Stimulated activated CD4-positive, alpha-beta T cell treated with anti-CD3 and anti-CD28 coated beads, Interleukin-4, amount 100 ng/mL, for 24 hours (primary cell): ENCODE measurements at regions not wholly inside any gene's neighbourhood (a gene's known extent, or its start where the extent isn't known, plus 50 kb on each side); places are given as distances from the start of the nearest gene placed in this dataset.

Source experiments
- DNase-seq: peaks from one replicate; pipeline ENCODE4 v3.0.0-alpha.2; 2020

GRCh38 chr2:58968885-58969284 is 727.8 kb upstream of the FANCL start:
- DNase-seq: no peak

GRCh38 chr2:58967736-58968135 is 726.6 kb upstream of the FANCL start:
- DNase-seq: no peak

DNA sequence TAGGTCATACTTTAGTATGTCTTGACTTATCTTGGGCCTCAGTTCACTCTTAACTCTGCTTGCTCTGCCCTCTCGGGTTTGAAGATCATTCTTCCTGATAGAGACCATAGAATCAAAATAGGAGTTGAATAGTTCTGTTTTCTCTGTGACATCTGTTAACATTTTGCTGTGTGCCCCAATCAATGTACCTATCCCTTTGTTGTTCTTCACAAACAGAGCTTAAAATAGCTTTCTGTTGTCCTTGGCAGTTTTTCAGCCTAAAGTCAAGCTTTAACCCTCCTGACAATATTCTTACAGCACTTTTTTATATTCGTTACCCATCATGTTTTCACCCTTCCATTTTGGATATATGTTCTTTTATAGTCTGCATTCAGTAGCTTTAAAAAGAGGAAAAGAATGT is 724.5 kb upstream of the FANCL start:
- no peak for DNase-seq

DNA sequence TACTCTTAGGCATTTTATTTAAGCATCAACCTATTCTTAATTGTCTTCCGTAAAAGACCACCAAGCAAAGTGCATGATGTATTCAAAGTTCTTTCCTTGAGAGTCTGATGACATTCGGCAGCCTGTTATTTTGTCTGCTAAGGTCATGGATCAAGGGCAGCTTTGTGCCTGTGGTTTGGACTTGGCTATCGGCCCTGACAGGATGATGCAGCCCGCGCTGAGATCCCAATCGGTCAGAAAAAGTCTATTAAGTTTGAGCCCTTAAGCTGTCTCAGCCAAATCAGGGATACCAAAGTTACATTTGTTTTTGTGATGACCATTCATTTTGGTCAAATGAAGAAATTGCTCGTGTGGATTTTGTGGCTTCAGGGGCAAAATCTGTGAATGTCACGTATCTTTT is 718.9 kb upstream of the FANCL start:
- DNase-seq: no peak

- no peak for DNase-seq
Observed at GRCh38 chr2:58957188-58957840, 716.2 kb upstream of the FANCL start.

DNA sequence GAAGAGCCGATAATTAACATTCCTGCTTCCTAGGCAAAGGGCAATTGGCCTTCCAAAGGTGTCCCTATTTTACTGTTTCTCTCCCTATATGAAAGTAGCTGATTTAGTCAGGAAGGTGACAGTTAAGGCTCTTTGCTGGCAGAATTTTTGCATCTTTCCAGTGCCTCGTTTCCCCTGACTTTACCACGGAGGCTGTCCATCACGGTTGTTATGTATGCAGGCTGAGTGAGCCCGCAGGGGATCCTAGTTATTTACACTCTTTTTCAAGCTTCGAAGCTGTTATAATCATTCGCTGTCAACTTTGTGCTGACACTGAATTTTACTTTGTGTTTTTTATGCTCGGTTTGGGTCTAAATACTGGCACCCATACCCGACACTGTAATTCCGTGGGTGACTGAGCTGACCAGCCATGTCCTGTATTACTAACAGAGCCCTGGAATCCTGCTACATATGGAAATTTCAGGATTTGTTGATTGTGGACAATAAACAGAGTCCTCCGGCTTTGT is 713.8 kb upstream of the FANCL start:
- DNase-seq: no peak

DNA sequence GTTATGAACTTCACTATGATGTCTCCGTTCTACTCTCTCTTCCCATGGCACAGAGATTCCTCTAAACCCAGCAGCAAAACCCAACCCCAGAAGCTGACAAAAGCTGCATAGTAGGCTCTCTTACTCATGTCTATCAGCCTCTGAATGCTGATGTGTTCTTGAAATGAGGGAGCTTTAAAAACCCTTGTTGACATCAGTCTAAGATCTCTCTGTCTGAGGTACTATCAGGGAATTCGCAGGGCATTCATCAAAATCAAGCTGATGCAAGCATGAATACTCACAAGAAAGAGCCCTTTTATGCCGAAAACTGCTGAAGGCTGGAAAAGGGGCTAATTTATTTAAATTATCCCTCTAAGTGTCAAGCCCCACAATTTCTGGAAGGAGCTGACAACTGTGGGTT is 710.6 kb upstream of the FANCL start:
- no peak for DNase-seq

- DNase-seq: no peak
Observed at GRCh38 chr2:58950795-58951462, 709.8 kb upstream of the FANCL start.

DNA sequence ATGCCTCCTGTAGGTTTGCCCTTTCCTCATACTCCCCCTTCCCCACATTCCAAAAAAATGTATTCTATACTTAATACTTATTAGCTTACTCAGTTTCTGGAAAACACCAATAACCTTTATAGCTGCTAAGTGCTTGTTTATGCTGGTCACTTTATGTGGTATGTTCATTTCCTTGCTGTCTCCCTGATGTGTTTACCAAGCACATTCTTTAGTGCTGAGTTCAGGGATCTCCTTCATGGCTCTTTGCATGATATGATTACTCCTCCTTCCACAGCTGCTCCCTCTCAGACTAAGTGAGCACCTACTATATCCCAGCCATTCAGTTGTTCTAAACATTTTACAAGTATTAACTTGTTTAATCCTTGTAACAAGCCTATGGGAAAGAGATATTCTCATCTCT is 698.3 kb upstream of the FANCL start:
- no peak for DNase-seq

- DNase-seq: no peak
Observed at GRCh38 chr2:58938988-58939387, 697.9 kb upstream of the FANCL start.

DNA sequence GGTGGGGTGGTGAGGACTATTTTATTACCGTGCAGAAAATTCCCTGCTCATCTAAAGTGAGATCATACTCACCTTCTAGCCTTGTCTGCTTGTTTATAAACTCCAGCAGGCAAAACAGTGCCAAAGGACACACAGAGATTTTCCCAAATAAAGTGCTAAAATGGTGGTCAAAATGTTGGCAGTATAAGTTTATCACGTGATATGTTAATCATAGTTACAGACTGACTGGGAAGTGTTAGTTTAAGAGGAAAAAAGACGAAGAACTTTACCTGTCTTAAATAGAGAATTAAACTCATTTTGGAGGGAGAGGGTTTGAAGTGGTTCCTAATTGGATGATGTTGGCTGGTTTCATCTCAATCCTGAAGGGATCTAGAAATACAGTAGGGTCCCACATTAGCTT is 691.7 kb upstream of the FANCL start:
- no peak for DNase-seq

GRCh38 chr2:58930537-58930936 is 689.4 kb upstream of the FANCL start:
- DNase-seq: no peak

DNA sequence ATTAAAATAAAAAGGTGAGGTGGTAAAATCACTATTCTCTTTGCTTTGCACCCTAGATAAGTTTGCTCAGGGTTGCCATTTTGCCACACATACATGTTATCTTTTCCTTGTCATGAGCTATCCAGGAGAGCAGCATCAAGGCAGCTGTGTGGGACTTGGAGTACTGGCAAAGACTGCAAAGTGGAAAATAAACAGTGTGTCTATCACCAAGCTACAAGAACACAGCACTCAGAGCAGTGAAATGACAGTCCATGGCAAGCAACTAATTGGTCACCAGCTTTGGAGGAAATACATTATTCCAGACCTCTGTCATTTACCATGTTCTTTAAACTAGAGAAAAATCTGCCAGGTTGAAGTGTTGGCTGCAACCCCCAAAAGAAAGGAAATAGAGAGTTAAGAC is 687.8 kb upstream of the FANCL start:
- DNase-seq: no peak

DNA sequence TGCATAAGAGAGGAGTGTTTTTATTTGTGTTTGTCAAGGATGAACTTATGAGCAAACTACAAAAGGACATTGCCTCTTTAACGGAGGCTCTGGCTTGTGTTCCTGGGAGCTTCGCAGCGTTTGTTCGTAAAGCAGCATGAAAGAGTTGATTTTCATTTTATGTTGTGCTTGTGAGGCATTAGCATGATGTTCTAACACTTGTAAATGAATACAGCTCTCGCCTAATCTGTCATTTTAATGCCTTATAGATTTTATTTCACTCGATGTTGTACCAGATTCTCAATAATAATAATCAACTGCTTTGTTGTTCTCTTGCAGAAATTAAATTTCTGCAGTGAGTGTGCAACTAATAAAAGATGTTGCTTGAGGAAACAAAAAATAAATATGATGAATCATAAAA is 687.3 kb upstream of the FANCL start:
- DNase-seq: no peak

GRCh38 chr2:58926112-58926511 is 685.0 kb upstream of the FANCL start:
- DNase-seq: no peak

DNA sequence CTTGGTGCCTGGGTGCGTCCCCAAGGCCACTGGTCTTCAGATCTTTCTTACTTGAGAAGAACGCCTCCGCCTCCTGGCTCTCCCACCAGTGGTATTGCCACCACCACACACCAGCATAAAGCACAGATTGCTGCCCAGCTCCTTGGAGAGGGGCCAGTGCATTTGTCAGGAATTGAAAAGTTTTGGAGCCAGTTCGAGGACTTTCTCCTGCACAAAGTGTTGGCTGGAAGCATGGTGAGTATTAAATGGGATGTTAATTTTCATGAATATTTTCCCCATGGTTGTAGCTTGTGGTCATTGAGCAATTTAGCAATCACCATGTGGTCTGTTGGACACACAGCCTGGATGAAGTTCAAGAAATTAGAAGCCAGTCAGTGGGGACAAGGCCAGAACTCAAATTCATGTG is 684.6 kb upstream of the FANCL start:
- DNase-seq: no peak

DNA sequence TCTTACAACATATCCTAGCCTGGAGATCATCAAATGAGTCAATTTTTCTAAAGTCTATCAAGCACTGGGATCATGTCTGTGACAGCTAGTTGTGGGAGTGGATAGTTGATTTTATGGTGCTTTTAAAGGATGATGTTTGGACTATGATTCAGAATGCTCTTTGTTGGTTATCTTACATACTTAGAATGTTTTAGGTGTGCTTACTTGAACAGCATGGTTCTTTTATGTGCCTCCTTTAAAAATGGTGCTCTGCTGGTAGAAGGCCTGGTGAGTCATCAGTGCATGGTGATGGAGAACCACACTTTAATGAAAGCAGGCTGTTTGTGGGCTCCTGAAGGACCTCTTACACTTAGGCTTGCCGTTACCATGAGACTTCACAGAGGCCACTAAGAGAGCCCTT is 682.7 kb upstream of the FANCL start:
- no peak for DNase-seq

DNA sequence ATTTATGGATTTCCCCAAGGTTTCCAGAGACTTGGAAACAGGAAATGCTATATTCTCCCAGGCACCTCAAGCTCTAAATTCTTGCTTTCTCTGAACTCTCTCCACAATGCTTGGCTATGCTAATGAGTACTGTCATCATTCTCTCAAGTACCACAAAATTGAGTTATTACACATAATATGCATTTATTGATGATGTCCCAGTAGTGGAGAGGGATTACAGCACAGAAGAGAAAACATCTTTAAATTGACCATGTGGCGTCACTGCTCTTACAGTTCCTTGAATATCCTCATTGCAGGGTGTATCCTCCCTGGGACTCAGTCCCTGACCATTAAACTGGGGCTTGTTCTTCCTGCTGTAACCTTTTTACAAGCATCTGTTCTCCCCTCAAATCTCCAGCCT is 681.1 kb upstream of the FANCL start:
- no peak for DNase-seq

DNA sequence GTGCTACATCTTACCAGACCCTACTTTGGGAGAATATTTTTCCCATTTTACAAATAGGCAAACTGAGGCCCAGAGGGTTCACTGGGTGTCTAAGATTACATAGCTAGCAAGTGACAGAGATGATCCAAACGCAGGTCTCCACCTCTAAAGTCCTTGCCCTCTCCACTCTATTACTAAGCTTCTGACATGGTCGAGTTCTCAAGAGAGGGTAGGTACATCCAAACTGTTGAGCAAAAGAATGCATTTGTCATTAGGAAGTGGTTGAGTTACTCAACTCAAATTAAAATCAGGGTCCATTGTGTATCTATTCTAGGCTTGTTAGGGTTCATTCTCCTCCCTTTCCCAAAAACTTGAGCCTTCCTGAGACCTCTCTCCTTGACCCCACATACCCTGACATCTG is 680.6 kb upstream of the FANCL start:
- DNase-seq: no peak

DNA sequence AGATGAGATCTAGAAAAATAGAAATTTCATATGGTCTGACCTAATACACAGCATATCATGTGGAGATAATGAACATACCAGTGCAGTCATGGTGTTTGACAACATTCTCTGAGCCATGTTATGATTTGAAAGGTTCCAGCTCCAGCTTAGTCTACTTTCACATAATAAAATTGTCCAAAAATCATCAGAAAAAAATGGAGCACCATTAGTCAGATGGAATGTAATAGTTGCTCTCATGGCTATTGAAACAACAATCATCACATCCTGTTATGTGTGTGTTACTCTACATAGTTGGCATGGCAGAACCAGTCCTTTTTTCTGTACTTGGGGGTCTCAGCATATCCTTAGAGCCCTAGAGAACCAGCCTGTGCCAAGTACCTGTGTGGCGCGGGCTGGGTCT is 678.9 kb upstream of the FANCL start:
- no peak for DNase-seq

- DNase-seq: no peak
Observed at GRCh38 chr2:58919316-58919715, 678.2 kb upstream of the FANCL start.

DNA sequence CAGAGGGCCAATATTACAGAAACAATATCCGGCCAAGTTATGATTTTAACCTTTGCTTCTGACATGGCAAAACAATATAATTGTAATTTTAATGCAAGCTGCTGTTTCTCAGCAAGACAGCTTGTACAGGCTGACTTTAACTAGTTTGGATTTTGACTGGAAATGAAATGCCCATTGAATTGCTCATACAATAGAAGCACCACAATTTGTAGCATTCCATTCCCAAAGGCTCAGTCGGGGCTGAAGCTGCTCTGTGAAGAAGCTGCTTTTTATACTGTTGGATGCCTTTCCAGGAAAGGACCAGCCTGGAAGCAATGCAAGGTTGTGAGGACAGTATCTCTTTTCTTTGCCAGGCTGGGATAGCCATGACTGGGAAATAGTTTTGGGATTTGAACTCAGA is 677.0 kb upstream of the FANCL start:
- DNase-seq: no peak

- no peak for DNase-seq
Observed at GRCh38 chr2:58917596-58917995, 676.5 kb upstream of the FANCL start.

DNA sequence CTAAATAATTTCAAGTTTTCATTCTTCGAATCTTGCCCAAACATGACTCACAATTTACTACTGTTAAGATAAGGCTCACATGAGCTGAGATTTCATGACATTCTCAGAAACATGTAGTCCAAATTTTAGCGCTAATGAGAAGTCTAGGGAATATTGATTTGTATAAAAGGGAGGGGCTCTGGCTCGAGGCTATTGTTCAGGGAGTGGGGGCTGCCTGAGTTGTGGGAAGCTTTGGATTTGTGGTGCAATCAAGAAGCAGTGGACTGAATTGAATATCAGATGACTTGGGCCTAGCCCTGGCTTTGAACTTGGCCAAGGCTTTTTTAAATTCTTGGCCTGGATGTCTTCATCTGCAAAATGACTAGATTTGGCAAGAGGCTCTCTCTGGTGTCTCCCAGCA is 674.9 kb upstream of the FANCL start:
- no peak for DNase-seq
